GM23338 (cell line): ENCODE measurements at regions not wholly inside any gene's neighbourhood (a gene's known extent, or its start where the extent isn't known, plus 50 kb on each side); places are given as distances from the start of the nearest gene placed in this dataset.

Experiments used
- ATAC-seq: fragments of 200-7000 bp; cut with Tn5 transposase; 3 replicates; pipeline ENCODE4 v1.9.1; 2020
- DNase-seq: peaks from one replicate; pipeline ENCODE4 v3.0.0-alpha.2; 2015; ENCODE audit warnings: low spot score
- H2AFZ ChIP-seq: fragments of 200-600 bp; sonication (generic); 2 replicates; pipeline ENCODE4 v1.8.0; 2016; ENCODE audit warnings: antibody characterized with exemption, mild to moderate bottlenecking, moderate library complexity
- H3F3A ChIP-seq: fragments of 200-600 bp; sonication (generic); replicated peaks from 2 replicates; pipeline ENCODE4 v1.8.0; 2017; ENCODE audit warnings: antibody characterized with exemption, mixed run types, low read depth
- H3K27ac ChIP-seq: fragments of 200-600 bp; sonication (generic); 2 replicates; pipeline ENCODE4 v1.6.1; 2016; ENCODE audit warnings: low read depth
- H3K27me3 ChIP-seq: fragments of 200-600 bp; sonication (generic); 2 replicates; pipeline ENCODE4 v1.8.0; 2016; ENCODE audit warnings: mild to moderate bottlenecking, mixed run types, moderate library complexity; ENCODE audit not compliant: insufficient read depth
- H3K36me3 ChIP-seq: fragments of 200-600 bp; sonication (generic); 2 replicates; pipeline ENCODE4 v1.8.0; 2016; ENCODE audit warnings: mild to moderate bottlenecking; ENCODE audit not compliant: insufficient read depth
- H3K4me1 ChIP-seq: fragments of 200-600 bp; sonication (generic); 2 replicates; pipeline ENCODE4 v1.8.0; 2016; ENCODE audit warnings: mild to moderate bottlenecking, moderate library complexity; ENCODE audit not compliant: insufficient read depth
- H3K4me2 ChIP-seq: fragments of 200-600 bp; sonication (generic); 2 replicates; pipeline ENCODE4 v1.7.1; 2017; ENCODE audit warnings: mixed run types
- H3K4me3 ChIP-seq: fragments of 200-600 bp; sonication (generic); 2 replicates; pipeline ENCODE4 v1.6.1; 2016; ENCODE audit warnings: mixed run types
- H3K79me2 ChIP-seq: fragments of 200-600 bp; sonication (generic); replicated peaks from 2 replicates; pipeline ENCODE4 v1.8.0; 2017; ENCODE audit warnings: mild to moderate bottlenecking; ENCODE audit not compliant: insufficient read depth
- H3K9me2 ChIP-seq: fragments of 200-600 bp; sonication (generic); 2 replicates; pipeline ENCODE4 v1.8.0; 2017; ENCODE audit not compliant: insufficient read depth
- H4K20me1 ChIP-seq: fragments of 200-600 bp; sonication (generic); replicated peaks from 2 replicates; pipeline ENCODE4 v1.8.0; 2017; ENCODE audit warnings: mild to moderate bottlenecking; ENCODE audit not compliant: insufficient read depth
- H3K27ac Mint-ChIP-seq: 2 replicates; pipeline ENCODE4 v1.8.0; 2020; ENCODE audit warnings: inconsistent platforms, mild to moderate bottlenecking, moderate library complexity, mixed read lengths
- H3K27me3 Mint-ChIP-seq: 3 replicates; pipeline ENCODE4 v1.8.0; 2022; ENCODE audit warnings: low read depth, mild to moderate bottlenecking, moderate library complexity, mixed read lengths, inconsistent platforms; ENCODE audit not compliant: insufficient read depth, poor library complexity
- H3K36me3 Mint-ChIP-seq: 3 replicates; pipeline ENCODE4 v1.8.0; 2021; ENCODE audit warnings: low read depth, mild to moderate bottlenecking, inconsistent platforms, moderate library complexity, mixed read lengths
- H3K4me1 Mint-ChIP-seq: 3 replicates; pipeline ENCODE4 v1.8.0; 2020; ENCODE audit warnings: mild to moderate bottlenecking, inconsistent platforms, mixed read lengths
- H3K4me3 Mint-ChIP-seq: 3 replicates; pipeline ENCODE4 v1.8.0; 2021; ENCODE audit warnings: moderate library complexity, mild to moderate bottlenecking, inconsistent platforms, mixed read lengths
- H3K9me3 Mint-ChIP-seq: 3 replicates; pipeline ENCODE4 v1.8.0; 2020; ENCODE audit warnings: moderate library complexity, mild to moderate bottlenecking, inconsistent platforms, mixed read lengths
- CREB1 ChIP-seq: fragments of 250-450 bp; sonication (Bioruptor Pico); IDR thresholded peaks from 2 replicates; pipeline ENCODE4 v1.5.0; 2020; ENCODE audit warnings: low read depth, mild to moderate bottlenecking, moderate library complexity
- CTCF ChIP-seq, 2 experiments: fragments of 200-600 bp in 1 of 2; sonication (generic) in 1 of 2; conservative IDR thresholded peaks; 2 replicates each; pipeline versions ENCODE4 v1.5.1 to v1.6.1; 2016 to 2017; ENCODE audit warnings: antibody characterized with exemption in 2 of 2, low read depth in 2 of 2, mild to moderate bottlenecking in 2 of 2, moderate library complexity in 1 of 2
- ETS1 ChIP-seq: IDR thresholded peaks from 2 replicates; pipeline ENCODE4 v1.6.1; 2016; ENCODE audit warnings: antibody characterized with exemption
- EZH2 ChIP-seq: fragments of 200-600 bp; sonication (generic); IDR thresholded peaks from one replicate; pipeline ENCODE4 v1.8.0; 2017; ENCODE audit warnings: antibody characterized with exemption, mild to moderate bottlenecking, low read depth; ENCODE audit not compliant: unreplicated experiment
- EZH2phosphoT487 ChIP-seq: fragments of 200-600 bp; sonication (generic); IDR thresholded peaks from one replicate; pipeline ENCODE4 v1.8.1; 2018; ENCODE audit warnings: antibody characterized with exemption; ENCODE audit not compliant: unreplicated experiment
- POLR2AphosphoS5 ChIP-seq: IDR thresholded peaks from 2 replicates; pipeline ENCODE4 v1.6.1; 2016; ENCODE audit warnings: antibody characterized with exemption, low read depth
- REST ChIP-seq: IDR thresholded peaks from one replicate; pipeline ENCODE4 v1.6.1; 2018; ENCODE audit warnings: antibody characterized with exemption; ENCODE audit not compliant: unreplicated experiment
- STAT1 ChIP-seq: IDR thresholded peaks from one replicate; pipeline ENCODE4 v1.6.1; 2016; ENCODE audit warnings: antibody characterized with exemption; ENCODE audit not compliant: unreplicated experiment
- ZNF331 ChIP-seq: fragments of 250-450 bp; sonication (Bioruptor Pico); IDR thresholded peaks from 2 replicates; pipeline ENCODE4 v1.5.0; 2020; ENCODE audit warnings: low read depth, mild to moderate bottlenecking, moderate library complexity
- ZNF462 ChIP-seq: fragments of 250-450 bp; sonication (Bioruptor Pico); IDR thresholded peaks from 2 replicates; pipeline ENCODE4 v1.5.0; 2020; ENCODE audit warnings: mild to moderate bottlenecking, moderate library complexity

- Mint-ChIP-seq H3K9me3 (0 out of 3 replicates have a peak, but pooled peaks cover 3% of the 10 kb centered on the region), H3K4me1 (peaks cover 18% of the 10 kb centered on the region), H3K27ac (no peak overlapping the region), H3K4me3 (no peak overlapping the region), H3K36me3 (no peaks in the 10 kb centered on the region; the same call in 2 of the 3 replicates), H3K27me3 (peaks cover 7% of the 10 kb centered on the region)
- H3K9me2 ChIP-seq = peaks cover 1% of the 10 kb centered on the region
- no peaks in the 10 kb centered on the region for H4K20me1 ChIP-seq
- H3K4me1 ChIP-seq = peaks cover 16% of the 10 kb centered on the region
- no peaks in the 10 kb centered on the region for H3F3A ChIP-seq
- ATAC-seq (no peak), DNase-seq (no peak)
- H2AFZ ChIP-seq = no peak overlapping the region
- H3K4me2 ChIP-seq = no peak overlapping the region
- no peak overlapping the region for H3K4me3 ChIP-seq
- H3K27me3 ChIP-seq = no peaks in the 10 kb centered on the region
- H3K79me2 ChIP-seq = no peaks in the 10 kb centered on the region
- H3K36me3 ChIP-seq = no peaks in the 10 kb centered on the region
- TF ChIP-seq CTCF (conservative IDR thresholded peaks at IDR 0.05; ENCODE audit: low read depth in 2 of 2) (no peak), EZH2phosphoT487 (no peak), ZNF331 (CRISPR knock-in tag) (no peak), POLR2AphosphoS5 (no peak), STAT1 (no peak), ETS1 (no peak), REST (no peak), CREB1 (CRISPR knock-in tag) (no peak), ZNF462 (CRISPR knock-in tag) (no peak), EZH2 (no peak)
- no peak overlapping the region for H3K27ac ChIP-seq
Observed at GRCh38 chr7:35362341-35362740, 108.4 kb upstream of the TBX20 start.
